ENCODE measurements at regions not wholly inside any gene's neighbourhood (a gene's known extent, or its start where the extent isn't known, plus 50 kb on each side); places are given as distances from the start of the nearest gene placed in this dataset.

DNA sequence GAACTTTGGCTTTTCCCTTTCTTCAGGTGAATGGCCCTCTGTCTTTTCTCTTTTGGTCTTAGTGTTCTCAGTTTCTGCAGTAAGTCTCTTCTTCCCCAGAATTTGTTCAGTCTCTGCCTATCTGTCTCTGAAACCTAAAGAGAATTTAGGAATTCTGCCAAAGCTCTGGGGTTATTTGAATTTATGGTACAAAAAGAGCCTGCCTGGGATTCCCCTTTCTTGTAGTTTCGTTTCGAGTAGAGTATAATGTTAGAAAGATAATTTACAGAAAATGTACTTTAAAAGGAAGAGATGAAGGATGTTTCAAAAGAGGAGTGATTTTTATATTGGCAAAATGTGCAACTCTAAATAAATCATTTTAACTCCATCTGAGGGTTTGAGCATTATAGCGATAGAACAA is 247.4 kb upstream of the SATB1 start:
- Histone ChIP-seq H3K9ac (ENCODE audit: low read length) (no peak overlapping the region), H3K27me3 (ENCODE audit: control insufficient read depth, insufficient read depth, low read length) (no peaks in the 10 kb centered on the region), H3K4me1 (ENCODE audit: control insufficient read depth, insufficient read depth, low read length) (0 out of 2 replicates have a peak, but pooled peaks cover 3% of the 10 kb centered on the region), H3K4me3 (ENCODE audit: low read depth, low read length) (no peak overlapping the region), H3K36me3 (ENCODE audit: control insufficient read depth, insufficient read depth, low read length) (no peaks in the 10 kb centered on the region), H3K27ac (ENCODE audit: low read depth, low read length) (no peak overlapping the region), H3K9me3 (ENCODE audit: control insufficient read depth, insufficient read depth, low read depth, low read length) (no peaks in the 10 kb centered on the region)

GRCh38 chr3:18670759-18671158 is 245.6 kb upstream of the SATB1 start:
- Histone ChIP-seq H3K4me1 (ENCODE audit: control insufficient read depth, insufficient read depth, low read length) (0 out of 2 replicates have a peak, but pooled peaks cover 3% of the 10 kb centered on the region), H3K36me3 (ENCODE audit: control insufficient read depth, insufficient read depth, low read length) (no peaks in the 10 kb centered on the region), H3K4me3 (ENCODE audit: low read depth, low read length) (no peak overlapping the region), H3K27ac (ENCODE audit: low read depth, low read length) (no peak overlapping the region), H3K27me3 (ENCODE audit: control insufficient read depth, insufficient read depth, low read length) (no peaks in the 10 kb centered on the region), H3K9me3 (ENCODE audit: control insufficient read depth, insufficient read depth, low read depth, low read length) (no peaks in the 10 kb centered on the region), H3K9ac (ENCODE audit: low read length) (no peak overlapping the region)

DNA sequence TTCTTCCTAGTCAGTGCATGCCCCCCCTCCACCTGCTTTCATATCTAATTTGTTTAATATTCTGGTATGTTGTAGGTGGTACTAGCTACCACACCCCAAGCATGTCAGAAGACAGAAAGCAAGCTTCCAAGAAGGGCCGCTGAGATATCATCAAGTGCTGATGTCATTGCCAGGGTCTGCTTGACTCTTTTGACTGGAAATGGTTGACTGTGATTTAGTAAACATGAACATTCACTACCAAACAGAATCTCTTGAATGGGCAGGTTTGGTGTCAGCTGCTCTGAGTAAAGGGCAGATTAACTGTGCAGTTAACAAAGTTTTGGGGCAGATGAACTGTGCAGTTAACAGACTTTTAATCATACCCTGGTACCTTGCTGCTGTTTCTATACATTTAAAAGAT is 244.2 kb upstream of the SATB1 start:
- no peak overlapping the region for H3K4me3 ChIP-seq (ENCODE audit: low read depth, low read length)
- no peaks in the 10 kb centered on the region for H3K36me3 ChIP-seq (ENCODE audit: control insufficient read depth, insufficient read depth, low read length)
- H3K9me3 ChIP-seq (ENCODE audit: control insufficient read depth, insufficient read depth, low read depth, low read length), result no peaks in the 10 kb centered on the region
- H3K4me1 ChIP-seq (ENCODE audit: control insufficient read depth, insufficient read depth, low read length), result 0 out of 2 replicates have a peak, but pooled peaks cover 3% of the 10 kb centered on the region
- H3K9ac ChIP-seq (ENCODE audit: low read length), result no peak overlapping the region
- no peaks in the 10 kb centered on the region for H3K27me3 ChIP-seq (ENCODE audit: control insufficient read depth, insufficient read depth, low read length)
- no peak overlapping the region for H3K27ac ChIP-seq (ENCODE audit: low read depth, low read length)

- Histone ChIP-seq H3K4me3 (ENCODE audit: low read depth, low read length) (no peak overlapping the region), H3K27me3 (ENCODE audit: control insufficient read depth, insufficient read depth, low read length) (no peaks in the 10 kb centered on the region), H3K27ac (ENCODE audit: low read depth, low read length) (no peak overlapping the region), H3K9ac (ENCODE audit: low read length) (no peak overlapping the region), H3K9me3 (ENCODE audit: control insufficient read depth, insufficient read depth, low read depth, low read length) (no peaks in the 10 kb centered on the region), H3K4me1 (ENCODE audit: control insufficient read depth, insufficient read depth, low read length) (0 out of 2 replicates have a peak, but pooled peaks cover 3% of the 10 kb centered on the region), H3K36me3 (ENCODE audit: control insufficient read depth, insufficient read depth, low read length) (no peaks in the 10 kb centered on the region)
Measured at GRCh38 chr3:18667552-18667951, 242.4 kb upstream of the SATB1 start.

DNA sequence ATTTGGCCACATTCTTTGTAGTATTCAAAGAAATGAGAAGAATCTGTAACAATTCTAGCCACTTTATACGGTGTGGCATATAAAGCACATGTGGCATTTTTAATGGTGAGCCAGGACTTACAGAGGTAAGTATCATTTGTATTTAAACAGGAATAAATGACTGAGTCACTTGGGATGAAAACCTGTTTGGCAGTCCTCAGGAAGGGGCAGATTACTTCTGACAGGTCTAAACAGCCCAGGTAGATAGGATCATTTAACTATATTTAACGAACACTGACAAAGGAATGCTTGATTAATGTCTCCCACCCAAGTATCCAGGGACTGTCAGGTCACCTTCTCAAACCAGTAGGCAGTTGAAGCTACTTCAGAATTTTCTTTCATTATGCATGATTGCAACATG is 241.5 kb upstream of the SATB1 start:
- H3K9ac ChIP-seq (ENCODE audit: low read length), result no peak overlapping the region

GRCh38 chr3:18660059-18660458 is 234.9 kb upstream of the SATB1 start:
- Histone ChIP-seq H3K36me3 (ENCODE audit: control insufficient read depth, insufficient read depth, low read length) (no peaks in the 10 kb centered on the region), H3K4me1 (ENCODE audit: control insufficient read depth, insufficient read depth, low read length) (no peaks in the 10 kb centered on the region), H3K9me3 (ENCODE audit: control insufficient read depth, insufficient read depth, low read depth, low read length) (no peaks in the 10 kb centered on the region), H3K4me3 (ENCODE audit: low read depth, low read length) (no peak overlapping the region), H3K27me3 (ENCODE audit: control insufficient read depth, insufficient read depth, low read length) (no peaks in the 10 kb centered on the region), H3K9ac (ENCODE audit: low read length) (no peak overlapping the region), H3K27ac (ENCODE audit: low read depth, low read length) (no peak overlapping the region)

More for the DNA sequence above, 241.5 kb upstream of the SATB1 start:
- H3K4me1 ChIP-seq (ENCODE audit: control insufficient read depth, insufficient read depth, low read length), result 0 out of 2 replicates have a peak, but pooled peaks cover 3% of the 10 kb centered on the region
- no peak overlapping the region for H3K4me3 ChIP-seq (ENCODE audit: low read depth, low read length)
- H3K27me3 ChIP-seq (ENCODE audit: control insufficient read depth, insufficient read depth, low read length), result no peaks in the 10 kb centered on the region
- no peaks in the 10 kb centered on the region for H3K36me3 ChIP-seq (ENCODE audit: control insufficient read depth, insufficient read depth, low read length)
- H3K27ac ChIP-seq (ENCODE audit: low read depth, low read length), result no peak overlapping the region
- no peaks in the 10 kb centered on the region for H3K9me3 ChIP-seq (ENCODE audit: control insufficient read depth, insufficient read depth, low read depth, low read length)

DNA sequence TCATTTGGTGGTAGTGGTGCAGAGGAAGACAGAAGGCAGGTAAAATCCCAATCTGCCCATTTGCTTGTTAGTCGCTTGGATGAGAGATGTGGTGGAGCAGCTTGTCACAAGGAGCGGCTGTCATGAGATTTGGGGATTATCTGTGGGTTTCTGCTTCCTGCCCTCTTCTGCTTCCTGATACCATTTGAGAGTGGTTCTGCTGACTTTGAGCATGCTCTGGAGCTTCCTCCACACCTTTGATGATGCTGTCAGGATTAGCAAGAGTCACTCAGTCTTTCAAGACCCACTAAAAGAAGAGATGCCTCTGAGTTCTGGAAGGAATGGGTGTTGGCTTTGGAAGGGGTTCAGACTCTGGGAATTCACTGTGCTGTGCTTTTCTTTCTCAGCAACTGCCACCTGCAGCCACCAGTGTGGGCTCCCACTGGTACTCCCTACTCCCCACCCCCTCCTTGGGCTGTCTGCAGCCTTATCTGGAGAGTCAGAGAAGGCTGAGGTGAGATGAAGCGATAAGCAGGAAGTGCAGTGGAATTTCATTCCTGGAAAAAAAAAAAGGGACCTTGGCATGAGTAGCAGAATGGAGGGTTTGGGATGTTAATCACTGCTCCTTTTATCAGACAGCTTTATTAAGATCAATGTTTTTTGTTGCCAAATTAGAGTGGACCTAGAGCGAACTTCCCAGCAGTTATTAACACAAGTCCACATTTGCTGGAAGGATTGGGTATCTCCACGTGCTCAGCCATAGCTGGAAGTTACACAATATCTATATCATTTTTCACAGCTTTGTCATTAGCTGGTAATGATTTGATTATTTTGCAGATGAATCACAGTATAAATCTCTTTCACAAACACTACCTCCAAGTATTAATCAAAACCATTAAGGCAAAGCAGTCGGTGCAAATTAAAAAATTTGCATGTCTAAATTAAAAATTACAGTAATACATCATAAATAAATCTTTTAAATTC is 233.0 kb upstream of the SATB1 start:
- Histone ChIP-seq H3K9me3 (ENCODE audit: control insufficient read depth, insufficient read depth, low read depth, low read length) (no peaks in the 10 kb centered on the region), H3K9ac (ENCODE audit: low read length) (no peak overlapping the region), H3K4me3 (ENCODE audit: low read depth, low read length) (no peak overlapping the region), H3K4me1 (ENCODE audit: control insufficient read depth, insufficient read depth, low read length) (no peaks in the 10 kb centered on the region), H3K27me3 (ENCODE audit: control insufficient read depth, insufficient read depth, low read length) (no peaks in the 10 kb centered on the region), H3K36me3 (ENCODE audit: control insufficient read depth, insufficient read depth, low read length) (no peaks in the 10 kb centered on the region), H3K27ac (ENCODE audit: low read depth, low read length) (no peak overlapping the region)

GRCh38 chr3:18656866-18657265 is 231.7 kb upstream of the SATB1 start:
- no peaks in the 10 kb centered on the region for H3K4me1 ChIP-seq (ENCODE audit: control insufficient read depth, insufficient read depth, low read length)
- no peak overlapping the region for H3K27ac ChIP-seq (ENCODE audit: low read depth, low read length)
- no peaks in the 10 kb centered on the region for H3K36me3 ChIP-seq (ENCODE audit: control insufficient read depth, insufficient read depth, low read length)
- no peak overlapping the region for H3K9ac ChIP-seq (ENCODE audit: low read length)
- no peak overlapping the region for H3K4me3 ChIP-seq (ENCODE audit: low read depth, low read length)
- no peaks in the 10 kb centered on the region for H3K9me3 ChIP-seq (ENCODE audit: control insufficient read depth, insufficient read depth, low read depth, low read length)
- H3K27me3 ChIP-seq (ENCODE audit: control insufficient read depth, insufficient read depth, low read length), result no peaks in the 10 kb centered on the region

GRCh38 chr3:18656410-18656809 is 231.3 kb upstream of the SATB1 start:
- H3K9ac ChIP-seq (ENCODE audit: low read length), result no peak overlapping the region
- H3K36me3 ChIP-seq (ENCODE audit: control insufficient read depth, insufficient read depth, low read length), result no peaks in the 10 kb centered on the region
- no peaks in the 10 kb centered on the region for H3K9me3 ChIP-seq (ENCODE audit: control insufficient read depth, insufficient read depth, low read depth, low read length)
- no peak overlapping the region for H3K27ac ChIP-seq (ENCODE audit: low read depth, low read length)
- no peaks in the 10 kb centered on the region for H3K27me3 ChIP-seq (ENCODE audit: control insufficient read depth, insufficient read depth, low read length)
- no peak overlapping the region for H3K4me3 ChIP-seq (ENCODE audit: low read depth, low read length)
- H3K4me1 ChIP-seq (ENCODE audit: control insufficient read depth, insufficient read depth, low read length), result no peaks in the 10 kb centered on the region

DNA sequence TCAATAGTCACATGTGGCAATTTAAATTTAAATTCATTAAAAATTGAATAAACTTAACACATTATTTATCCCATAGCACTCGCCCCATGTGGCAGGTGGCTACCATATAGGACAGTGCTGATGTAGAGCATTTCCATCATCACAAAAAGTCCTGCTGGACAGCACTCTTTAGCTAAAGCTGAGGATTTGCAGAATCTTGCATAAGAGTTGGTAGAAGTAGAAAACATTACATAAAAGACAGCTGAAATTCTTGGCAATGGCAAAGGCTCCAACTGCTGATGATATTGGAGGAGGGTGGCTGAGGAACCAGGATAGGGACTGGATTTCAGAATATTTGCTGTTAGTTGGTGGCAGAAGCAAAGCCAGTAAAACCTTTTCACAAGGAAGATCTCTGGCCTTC is 230.7 kb upstream of the SATB1 start:
- Histone ChIP-seq H3K36me3 (ENCODE audit: control insufficient read depth, insufficient read depth, low read length) (no peaks in the 10 kb centered on the region), H3K9ac (ENCODE audit: low read length) (no peak overlapping the region), H3K27ac (ENCODE audit: low read depth, low read length) (no peak overlapping the region), H3K27me3 (ENCODE audit: control insufficient read depth, insufficient read depth, low read length) (no peaks in the 10 kb centered on the region), H3K4me3 (ENCODE audit: low read depth, low read length) (no peak overlapping the region), H3K4me1 (ENCODE audit: control insufficient read depth, insufficient read depth, low read length) (no peaks in the 10 kb centered on the region), H3K9me3 (ENCODE audit: control insufficient read depth, insufficient read depth, low read depth, low read length) (no peaks in the 10 kb centered on the region)

- Histone ChIP-seq H3K27ac (ENCODE audit: low read depth, low read length) (no peak overlapping the region), H3K4me1 (ENCODE audit: control insufficient read depth, insufficient read depth, low read length) (no peaks in the 10 kb centered on the region), H3K4me3 (ENCODE audit: low read depth, low read length) (no peak overlapping the region), H3K9me3 (ENCODE audit: control insufficient read depth, insufficient read depth, low read depth, low read length) (no peaks in the 10 kb centered on the region), H3K27me3 (ENCODE audit: control insufficient read depth, insufficient read depth, low read length) (no peaks in the 10 kb centered on the region), H3K9ac (ENCODE audit: low read length) (no peak overlapping the region), H3K36me3 (ENCODE audit: control insufficient read depth, insufficient read depth, low read length) (no peaks in the 10 kb centered on the region)
Measured at GRCh38 chr3:18652781-18653180, 227.6 kb upstream of the SATB1 start.

All from HUES6 (cell line).